GM12878 (cell line): ENCODE measurements at regions not wholly inside any gene's neighbourhood (a gene's known extent, or its start where the extent isn't known, plus 50 kb on each side); places are given as distances from the start of the nearest gene placed in this dataset.

ENCODE experiments used
- ATAC-seq: fragments of 200-7000 bp; cut with Tn5 transposase; 3 replicates; pipeline ENCODE4 v1.9.1; 2020; ENCODE audit warnings: mild to moderate bottlenecking, moderate library complexity
- BruUV-seq: library from RNA; stranded (reverse); fragments of 400-500 nt; replicated peaks from 2 replicates; lab custom pipeline; 2021; lab: Mats Ljungman, UMichigan
- CTCF ChIA-PET: fragments of 300-600 bp; sonication (Branson Sonifier 250); formaldehyde crosslinking; extraction: SDS; loops from one replicate; lab custom pipeline; 2021; ENCODE audit warnings: inconsistent platforms; lab: Yijun Ruan, JAX
- POLR2A ChIA-PET: fragments of 350-600 bp; formaldehyde crosslinking; extraction: SDS; loops from one replicate; lab custom pipeline; 2021; ENCODE audit warnings: inconsistent platforms; lab: Charles Lee
- RAD21 ChIA-PET: fragments of 300-600 bp; sonication (Branson Sonifier 250); formaldehyde crosslinking; loops from one replicate; lab custom pipeline; 2023; ENCODE audit warnings: antibody characterized with exemption; ENCODE audit not compliant: unreplicated experiment; lab: Charles Lee
- SMC1A ChIA-PET: fragments of 300-600 bp; sonication (Branson Sonifier 250); formaldehyde crosslinking; loops from one replicate; lab custom pipeline; 2023; ENCODE audit not compliant: unreplicated experiment, uncharacterized antibody; lab: Charles Lee
- DNase-seq: peaks from one replicate; pipeline ENCODE4 v3.0.0-alpha.2; 2011; ENCODE audit warnings: low read depth, low spot score
- FAIRE-seq: peaks from 3 replicates; lab custom pipeline; 2011; peaks lifted over from hg19 to GRCh38; lab: Jason Lieb, UNC
- H2AFZ ChIP-seq: 2 replicates; pipeline ENCODE4 v1.6.0; 2011; ENCODE audit warnings: low read depth, low read length, control low read depth; ENCODE audit not compliant: control insufficient read depth
- H3K27ac ChIP-seq: 2 replicates; pipeline ENCODE4 v1.5.1; 2011; ENCODE audit warnings: control low read depth; ENCODE audit not compliant: control insufficient read depth, insufficient read depth
- H3K27me3 ChIP-seq, 2 experiments: replicated peaks in 1 of 2; 2 replicates each; pipeline versions ENCODE4 v1.6.0 to v1.6.1; 2011; ENCODE audit warnings: low read length in 1 of 2; ENCODE audit not compliant: control insufficient read depth in 2 of 2, insufficient read depth in 2 of 2
- H3K36me3 ChIP-seq, 2 experiments: 2 replicates each; pipeline ENCODE4 v1.5.1; 2011; ENCODE audit warnings: low read length in 1 of 2; ENCODE audit not compliant: control insufficient read depth in 2 of 2, insufficient read depth in 2 of 2
- H3K4me1 ChIP-seq: 2 replicates; pipeline ENCODE4 v1.6.1; 2011; ENCODE audit warnings: mild to moderate bottlenecking, low read length, moderate library complexity, mixed read lengths; ENCODE audit not compliant: control insufficient read depth, insufficient read depth
- H3K4me2 ChIP-seq: 2 replicates; pipeline ENCODE4 v1.6.0; 2011; ENCODE audit warnings: control low read depth; ENCODE audit not compliant: control insufficient read depth, insufficient read depth
- H3K4me3 ChIP-seq: fragments of 200-600 bp; sonication (generic); 2 replicates; pipeline ENCODE4 v1.5.1; 2016
- H3K79me2 ChIP-seq: 2 replicates; pipeline ENCODE4 v1.6.0; 2011; ENCODE audit warnings: low read length; ENCODE audit not compliant: control insufficient read depth, insufficient read depth
- H3K9ac ChIP-seq: 2 replicates; pipeline ENCODE4 v1.8.0; 2011; ENCODE audit warnings: low read length, control low read depth, mixed read lengths; ENCODE audit not compliant: control insufficient read depth, insufficient read depth
- H3K9me3 ChIP-seq: replicated peaks from 3 replicates; pipeline ENCODE4 v1.5.1; 2011; ENCODE audit warnings: mild to moderate bottlenecking, low read length; ENCODE audit not compliant: control insufficient read depth, insufficient read depth
- H4K20me1 ChIP-seq: 2 replicates; pipeline ENCODE4 v1.6.0; 2011; ENCODE audit not compliant: control insufficient read depth, insufficient read depth
- ELK1 ChIP-seq: IDR thresholded peaks from 2 replicates; pipeline ENCODE4 v1.6.1; 2012; ENCODE audit warnings: low read depth, low read length, improper control_type of control experiment
- JUNB ChIP-seq: IDR thresholded peaks from 2 replicates; pipeline ENCODE4 v1.6.1; 2016; ENCODE audit warnings: antibody characterized with exemption, mild to moderate bottlenecking
- RAD21 ChIP-seq: IDR thresholded peaks from 2 replicates; pipeline ENCODE4 v1.6.1; 2011; ENCODE audit warnings: mild to moderate bottlenecking, low read depth, low read length, moderate library complexity; ENCODE audit not compliant: insufficient read depth
- SIX5 ChIP-seq: IDR thresholded peaks from 2 replicates; pipeline ENCODE4 v1.6.1; 2011; ENCODE audit warnings: mild to moderate bottlenecking, low read depth, low read length, moderate library complexity; ENCODE audit not compliant: severe bottlenecking
- SMC3 ChIP-seq: IDR thresholded peaks from 2 replicates; pipeline ENCODE4 v1.6.1; 2011; ENCODE audit warnings: low read length, improper control_type of control experiment, borderline replicate concordance
- WGBS: methylation state at CpG from one replicate; pipeline ENCODE4 v1.1.6; 2016; ENCODE audit warnings: low lambda C conversion rate; ENCODE audit not compliant: insufficient replicate concordance, insufficient coverage; ENCODE audit errors: missing lambda C conversion rate; 5-methylcytosine and 5-hydroxymethylcytosine counted together
- in situ Hi-C: fragments of 300-500 bp; cut with MboI; formaldehyde crosslinking; loops from 9 replicates; pipeline ENCODE4 v1.14.3; 2018; ENCODE audit warnings: mixed read lengths
- intact Hi-C: fragments of 100-400 bp; cut with micrococcal nuclease; formaldehyde crosslinking; loops from one replicate; pipeline ENCODE4 v1.14.2; 2022; ENCODE audit not compliant: unreplicated experiment
- TF ChIP-seq, protein P1 (sequence below), 3 experiments: IDR thresholded peaks in 2 of 3; conservative IDR thresholded peaks in 1 of 3; 2 replicates each; pipeline ENCODE4 v1.5.1; 2011; ENCODE audit warnings: low read depth in 3 of 3, low read length in 3 of 3, mild to moderate bottlenecking in 3 of 3, control low read depth in 2 of 3, moderate library complexity in 2 of 3, inconsistent platforms in 1 of 3, mixed read lengths in 1 of 3; ENCODE audit not compliant: control insufficient read depth in 2 of 3, insufficient read depth in 1 of 3; ENCODE audit errors: extremely low read depth in 1 of 3
- TF ChIP-seq, protein P2 (sequence below): IDR thresholded peaks from 2 replicates; pipeline ENCODE4 v1.6.1; 2011; ENCODE audit warnings: mild to moderate bottlenecking, low read depth, low read length, moderate library complexity; ENCODE audit not compliant: insufficient replicate concordance

DNA sequence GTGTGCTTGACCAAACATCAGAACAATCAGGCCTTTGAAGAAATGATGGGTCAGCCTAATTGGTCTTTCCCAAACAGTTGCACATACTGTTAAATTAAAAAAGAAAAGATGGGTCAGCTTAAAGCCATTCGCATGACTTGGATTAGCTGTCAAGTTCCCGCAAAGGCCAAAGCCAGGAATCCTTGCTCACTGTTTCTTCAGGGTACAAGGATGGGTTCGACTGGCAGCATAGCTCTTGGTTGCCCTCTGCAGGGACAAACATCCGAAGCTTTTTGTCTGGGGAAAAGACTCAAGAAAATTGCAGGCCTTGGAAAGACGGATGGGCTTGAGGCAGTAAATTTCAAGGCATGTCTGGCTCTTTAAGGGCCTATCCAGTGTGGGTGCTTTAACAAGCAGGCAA is 168.0 kb downstream of the HDGFL1 start:
- Histone ChIP-seq H3K4me2 (no peak overlapping the region), H3K9ac (no peak overlapping the region), H3K4me1 (no peaks in the 10 kb centered on the region), H3K27ac (no peak overlapping the region), H4K20me1 (no peaks in the 10 kb centered on the region), H3K9me3 (no peaks in the 10 kb centered on the region), H3K79me2 (no peaks in the 10 kb centered on the region), H3K27me3 (no peaks in the 10 kb centered on the region), H3K36me3 (no peaks in the 10 kb centered on the region), H2AFZ (no peak overlapping the region), H3K4me3 (no peak overlapping the region)
- no TSS peak for BruUV-seq
- intact Hi-C loops = loop anchor here (2.0 kb wide), 1 partner anchor 397 kb away; no protein-coding TSS in a partner anchor
- TF ChIP-seq, protein P1, sequence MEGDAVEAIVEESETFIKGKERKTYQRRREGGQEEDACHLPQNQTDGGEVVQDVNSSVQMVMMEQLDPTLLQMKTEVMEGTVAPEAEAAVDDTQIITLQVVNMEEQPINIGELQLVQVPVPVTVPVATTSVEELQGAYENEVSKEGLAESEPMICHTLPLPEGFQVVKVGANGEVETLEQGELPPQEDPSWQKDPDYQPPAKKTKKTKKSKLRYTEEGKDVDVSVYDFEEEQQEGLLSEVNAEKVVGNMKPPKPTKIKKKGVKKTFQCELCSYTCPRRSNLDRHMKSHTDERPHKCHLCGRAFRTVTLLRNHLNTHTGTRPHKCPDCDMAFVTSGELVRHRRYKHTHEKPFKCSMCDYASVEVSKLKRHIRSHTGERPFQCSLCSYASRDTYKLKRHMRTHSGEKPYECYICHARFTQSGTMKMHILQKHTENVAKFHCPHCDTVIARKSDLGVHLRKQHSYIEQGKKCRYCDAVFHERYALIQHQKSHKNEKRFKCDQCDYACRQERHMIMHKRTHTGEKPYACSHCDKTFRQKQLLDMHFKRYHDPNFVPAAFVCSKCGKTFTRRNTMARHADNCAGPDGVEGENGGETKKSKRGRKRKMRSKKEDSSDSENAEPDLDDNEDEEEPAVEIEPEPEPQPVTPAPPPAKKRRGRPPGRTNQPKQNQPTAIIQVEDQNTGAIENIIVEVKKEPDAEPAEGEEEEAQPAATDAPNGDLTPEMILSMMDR (IDR thresholded peaks at IDR 0.05 in 2 of 3, conservative IDR thresholded peaks at IDR 0.05 in 1 of 3; ENCODE audit: control insufficient read depth in 2 of 3, extremely low read depth in 1 of 3, insufficient read depth in 1 of 3, low read depth in 3 of 3, low read length in 3 of 3) = peak; percentile 23 to 42 (median 40); a peak in 4 of 6 replicates
- peak; percentile 28; the same call in 1 of the 2 replicates for TF ChIP-seq SMC3
- TF ChIP-seq RAD21 = peak; percentile 56
- no peak for TF ChIP-seq JUNB
- no peak for TF ChIP-seq SIX5
- TF ChIP-seq, protein P2, sequence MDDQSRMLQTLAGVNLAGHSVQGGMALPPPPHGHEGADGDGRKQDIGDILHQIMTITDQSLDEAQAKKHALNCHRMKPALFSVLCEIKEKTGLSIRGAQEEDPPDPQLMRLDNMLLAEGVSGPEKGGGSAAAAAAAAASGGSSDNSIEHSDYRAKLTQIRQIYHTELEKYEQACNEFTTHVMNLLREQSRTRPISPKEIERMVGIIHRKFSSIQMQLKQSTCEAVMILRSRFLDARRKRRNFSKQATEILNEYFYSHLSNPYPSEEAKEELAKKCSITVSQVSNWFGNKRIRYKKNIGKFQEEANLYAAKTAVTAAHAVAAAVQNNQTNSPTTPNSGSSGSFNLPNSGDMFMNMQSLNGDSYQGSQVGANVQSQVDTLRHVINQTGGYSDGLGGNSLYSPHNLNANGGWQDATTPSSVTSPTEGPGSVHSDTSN = no peak
- TF ChIP-seq ELK1 = no peak
- CTCF ChIA-PET = interaction anchor here (0.6 to 1.1 kb wide), 8 partner anchors 9 to 1141 kb away, joined by 3 to 5 read pairs (median 3); no protein-coding TSS in a partner anchor
- peak; percentile 62 for FAIRE-seq
- peak; percentile 0 for DNase-seq
- no peak for ATAC-seq
- in situ Hi-C loops = no loop called here
- SMC1A ChIA-PET = interaction anchor here (0.6 to 2.0 kb wide), 6 partner anchors 11 to 392 kb away, joined by 3 to 5 read pairs (median 3); no protein-coding TSS in a partner anchor
- POLR2A ChIA-PET = interaction anchor here (0.6 kb wide), 1 partner anchor 1141 kb away, joined by 3 read pairs; no protein-coding TSS in a partner anchor
- 32% methylated on average over 5 of the region's 5 CpGs for WGBS
- RAD21 ChIA-PET = interaction anchor here (1.0 to 1.6 kb wide), 3 partner anchors 8 to 1861 kb away, joined by 3 to 6 read pairs (median 4); no protein-coding TSS in a partner anchor
